Epithelial cell of esophagus (primary cell): ENCODE measurements at regions not wholly inside any gene's neighbourhood (a gene's known extent, or its start where the extent isn't known, plus 50 kb on each side); places are given as distances from the start of the nearest gene placed in this dataset.

Experiments used
- DNase-seq: peaks from one replicate; pipeline ENCODE4 v3.0.0; 2010; ENCODE audit warnings: low read depth
- H3K4me3 ChIP-seq: 2 replicates; pipeline ENCODE4 v1.5.1; 2011; ENCODE audit warnings: mild to moderate bottlenecking, low read length, control low read depth
- TF ChIP-seq, protein P1 (sequence below): IDR thresholded peaks from 2 replicates; pipeline ENCODE4 v1.5.1; 2011; ENCODE audit warnings: low read depth, mild to moderate bottlenecking, low read length, control low read depth, inconsistent platforms; ENCODE audit not compliant: insufficient read depth; ENCODE audit errors: missing control alignments

DNA sequence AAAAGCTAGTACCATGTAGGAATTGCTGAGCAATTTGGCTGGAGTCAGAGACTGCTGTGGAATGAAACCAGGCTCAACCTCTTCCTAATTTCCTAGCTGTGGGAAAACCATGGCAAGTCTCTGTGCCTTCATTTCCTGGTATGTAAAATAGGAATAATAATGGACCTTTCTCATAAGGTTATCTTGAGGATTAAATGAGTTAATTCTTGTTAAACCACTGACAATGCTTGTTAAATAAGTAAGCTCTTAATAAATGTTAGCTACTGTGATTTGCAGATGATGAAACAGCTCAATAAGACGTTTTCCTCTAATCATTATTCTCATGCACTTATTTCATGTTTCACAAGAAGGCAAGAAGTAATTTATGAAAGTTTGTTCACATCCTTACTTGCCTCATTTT is 346.7 kb downstream of the RND3 start:
- no peak for DNase-seq
- TF ChIP-seq, protein P1, sequence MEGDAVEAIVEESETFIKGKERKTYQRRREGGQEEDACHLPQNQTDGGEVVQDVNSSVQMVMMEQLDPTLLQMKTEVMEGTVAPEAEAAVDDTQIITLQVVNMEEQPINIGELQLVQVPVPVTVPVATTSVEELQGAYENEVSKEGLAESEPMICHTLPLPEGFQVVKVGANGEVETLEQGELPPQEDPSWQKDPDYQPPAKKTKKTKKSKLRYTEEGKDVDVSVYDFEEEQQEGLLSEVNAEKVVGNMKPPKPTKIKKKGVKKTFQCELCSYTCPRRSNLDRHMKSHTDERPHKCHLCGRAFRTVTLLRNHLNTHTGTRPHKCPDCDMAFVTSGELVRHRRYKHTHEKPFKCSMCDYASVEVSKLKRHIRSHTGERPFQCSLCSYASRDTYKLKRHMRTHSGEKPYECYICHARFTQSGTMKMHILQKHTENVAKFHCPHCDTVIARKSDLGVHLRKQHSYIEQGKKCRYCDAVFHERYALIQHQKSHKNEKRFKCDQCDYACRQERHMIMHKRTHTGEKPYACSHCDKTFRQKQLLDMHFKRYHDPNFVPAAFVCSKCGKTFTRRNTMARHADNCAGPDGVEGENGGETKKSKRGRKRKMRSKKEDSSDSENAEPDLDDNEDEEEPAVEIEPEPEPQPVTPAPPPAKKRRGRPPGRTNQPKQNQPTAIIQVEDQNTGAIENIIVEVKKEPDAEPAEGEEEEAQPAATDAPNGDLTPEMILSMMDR, result no peak
- no peak overlapping the region for H3K4me3 ChIP-seq

DNA sequence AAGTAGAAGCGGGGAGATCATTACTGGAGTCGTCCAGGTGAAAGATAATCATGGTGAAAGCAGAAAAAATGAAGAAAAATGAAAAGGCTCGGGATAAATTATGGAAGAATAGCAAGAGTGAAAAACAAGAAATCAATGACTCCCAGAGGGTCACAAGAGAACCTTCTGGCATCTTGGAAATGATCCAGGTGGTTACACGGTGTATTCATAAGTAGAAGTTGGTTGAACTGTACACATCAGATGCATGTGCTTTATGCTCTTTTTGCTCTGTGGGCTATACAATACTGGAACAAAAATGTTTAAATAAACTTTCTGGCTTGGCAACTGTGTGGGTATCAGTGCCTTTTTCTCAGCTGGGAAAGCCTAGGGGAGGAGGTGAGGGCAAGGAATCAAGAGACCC is 348.9 kb downstream of the RND3 start:
- no peak for DNase-seq
- no peak overlapping the region for H3K4me3 ChIP-seq
- TF ChIP-seq, protein P1, result no peak

- TF ChIP-seq, protein P1, result no peak
Observed at GRCh38 chr2:150137338-150138069, 350.0 kb downstream of the RND3 start.

GRCh38 chr2:150136893-150137292 is 350.6 kb downstream of the RND3 start:
- TF ChIP-seq, protein P1, result no peak
- peak; percentile 97 for DNase-seq
- no peak overlapping the region for H3K4me3 ChIP-seq

More at GRCh38 chr2:150137338-150138069, 350.0 kb downstream of the RND3 start:
- peak; percentile 84 for DNase-seq
- H3K4me3 ChIP-seq, result no peak overlapping the region

GRCh38 chr2:150136401-150136800 is 351.1 kb downstream of the RND3 start:
- H3K4me3 ChIP-seq, result no peak overlapping the region
- peak; percentile 80 for DNase-seq
- TF ChIP-seq, protein P1, result peak; percentile 33

DNA sequence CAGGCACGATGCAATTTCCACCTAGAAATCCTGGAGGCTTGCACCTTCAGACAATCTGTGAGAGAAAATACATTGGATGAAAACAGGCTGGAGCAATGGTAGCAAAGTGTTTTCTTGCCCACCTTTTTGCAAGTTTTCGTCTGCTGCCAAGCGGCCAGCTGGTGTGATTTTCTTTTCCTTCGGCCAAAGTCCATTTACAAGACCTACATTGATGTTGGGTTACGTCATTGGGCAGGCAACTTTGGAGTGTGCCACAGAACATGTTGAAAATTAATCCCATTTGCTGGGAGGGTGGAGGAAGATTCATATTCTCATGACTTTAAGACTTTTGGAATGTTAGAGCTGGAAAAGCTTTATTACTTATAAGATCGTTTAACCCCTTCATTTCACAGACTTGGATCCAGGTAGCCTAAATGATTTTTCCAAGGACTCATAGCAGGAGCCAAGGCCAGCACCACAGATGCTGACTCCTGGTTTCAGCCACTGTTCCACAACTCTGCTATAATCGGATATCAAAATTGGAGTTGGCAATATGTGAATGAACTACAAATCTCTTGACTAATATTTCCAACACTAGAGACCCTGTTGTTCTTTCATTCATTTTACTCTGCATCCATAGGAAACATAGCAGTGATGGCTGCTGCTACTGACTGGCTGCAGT is 352.1 kb downstream of the RND3 start:
- DNase-seq, result no peak
- no peak overlapping the region for H3K4me3 ChIP-seq
- TF ChIP-seq, protein P1, result no peak

DNA sequence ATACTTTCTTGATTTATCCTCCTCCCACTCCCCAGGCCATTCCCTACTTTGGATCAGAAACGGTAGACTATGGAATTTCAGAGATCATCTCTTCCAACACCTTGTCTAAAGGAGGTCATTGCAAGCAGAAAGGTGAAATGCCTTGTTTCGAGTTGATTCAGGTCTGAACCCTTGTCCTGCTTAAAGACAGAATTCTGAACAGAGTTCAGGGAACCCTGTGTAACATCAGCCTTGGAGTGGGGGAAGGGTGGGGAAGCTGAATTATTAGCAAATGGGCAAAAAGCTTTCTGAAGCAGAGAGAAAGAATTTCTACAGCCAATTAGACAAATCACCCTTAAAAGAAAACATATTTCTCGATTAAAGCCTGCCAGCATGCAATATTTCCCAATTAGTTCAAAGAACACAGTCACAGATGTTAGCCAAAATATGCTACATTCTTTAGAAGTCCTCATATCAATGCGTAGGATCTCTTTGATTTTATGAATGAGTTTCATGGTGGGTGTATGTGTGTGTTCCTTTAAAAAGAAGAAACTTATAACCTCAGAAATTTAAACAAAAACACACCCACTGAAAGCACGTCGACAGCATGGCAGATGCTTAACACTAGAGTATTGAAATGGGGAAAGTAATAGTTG is 353.1 kb downstream of the RND3 start:
- TF ChIP-seq, protein P1, result no peak
- no peak for DNase-seq
- H3K4me3 ChIP-seq, result no peak overlapping the region
